Glutamatergic neuron (in vitro differentiated cells): ENCODE measurements at regions not wholly inside any gene's neighbourhood (a gene's known extent, or its start where the extent isn't known, plus 50 kb on each side); places are given as distances from the start of the nearest gene placed in this dataset.

ENCODE experiments used
- DNase-seq: peaks from one replicate; pipeline ENCODE4 v3.0.0; 2022
- H3K27ac Mint-ChIP-seq: one replicate; pipeline ENCODE4 v1.8.0; 2020; ENCODE audit warnings: mild to moderate bottlenecking, mixed read lengths, inconsistent platforms; ENCODE audit not compliant: unreplicated experiment
- H3K27me3 Mint-ChIP-seq: one replicate; pipeline ENCODE4 v1.8.0; 2020; ENCODE audit warnings: mild to moderate bottlenecking, moderate library complexity, mixed read lengths, inconsistent platforms; ENCODE audit not compliant: unreplicated experiment
- H3K36me3 Mint-ChIP-seq: one replicate; pipeline ENCODE4 v1.8.0; 2020; ENCODE audit warnings: mild to moderate bottlenecking, mixed read lengths, inconsistent platforms; ENCODE audit not compliant: unreplicated experiment
- H3K4me1 Mint-ChIP-seq: one replicate; pipeline ENCODE4 v1.8.0; 2020; ENCODE audit warnings: mild to moderate bottlenecking, low read depth, mixed read lengths, inconsistent platforms; ENCODE audit not compliant: unreplicated experiment
- H3K4me3 Mint-ChIP-seq: one replicate; pipeline ENCODE4 v1.8.0; 2020; ENCODE audit warnings: mild to moderate bottlenecking, mixed read lengths, inconsistent platforms; ENCODE audit not compliant: unreplicated experiment
- H3K9me3 Mint-ChIP-seq: one replicate; pipeline ENCODE4 v1.8.0; 2020; ENCODE audit warnings: mild to moderate bottlenecking, moderate library complexity, mixed read lengths, inconsistent platforms; ENCODE audit not compliant: unreplicated experiment
- TF ChIP-seq, protein P1 (sequence below): fragments of 200-600 bp; sonication (generic); IDR thresholded peaks from one replicate; pipeline ENCODE4 v1.5.0; 2021; ENCODE audit not compliant: partially characterized antibody, unreplicated experiment

DNA sequence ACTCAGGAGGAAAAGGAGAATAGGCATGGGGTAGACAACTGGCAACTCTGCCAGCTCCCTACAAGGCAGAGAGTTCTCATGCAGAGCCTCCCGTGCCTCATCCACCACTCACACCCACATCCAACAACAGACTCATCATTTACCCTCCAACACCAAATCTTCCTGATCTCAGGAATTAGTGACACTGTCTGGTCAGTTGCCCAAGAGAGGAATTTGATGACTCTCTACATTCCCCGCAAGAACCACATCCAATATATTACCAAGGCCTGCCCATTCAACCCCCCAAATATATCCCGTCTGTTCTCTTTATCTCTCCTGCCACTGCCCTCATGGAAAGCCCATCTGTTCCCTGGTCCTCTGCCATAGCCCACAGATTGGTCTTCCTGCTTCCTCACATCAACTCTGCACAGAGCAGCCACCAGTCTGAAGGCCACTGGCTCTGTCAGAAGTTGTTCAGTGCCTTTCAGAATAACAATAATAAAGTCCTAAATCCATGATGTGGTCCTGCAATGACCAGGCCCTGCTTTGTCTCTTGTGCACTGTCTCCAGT lies 57.5 kb upstream of the CD82 start:
- DNase-seq: no peak
- Mint-ChIP-seq H3K27ac (no peak overlapping the region), H3K4me3 (no peak overlapping the region), H3K4me1 (peaks cover 3% of the 10 kb centered on the region), H3K36me3 (peaks cover 5% of the 10 kb centered on the region), H3K27me3 (peaks cover 3% of the 10 kb centered on the region), H3K9me3 (peaks cover 1% of the 10 kb centered on the region)
- TF ChIP-seq, protein P1, sequence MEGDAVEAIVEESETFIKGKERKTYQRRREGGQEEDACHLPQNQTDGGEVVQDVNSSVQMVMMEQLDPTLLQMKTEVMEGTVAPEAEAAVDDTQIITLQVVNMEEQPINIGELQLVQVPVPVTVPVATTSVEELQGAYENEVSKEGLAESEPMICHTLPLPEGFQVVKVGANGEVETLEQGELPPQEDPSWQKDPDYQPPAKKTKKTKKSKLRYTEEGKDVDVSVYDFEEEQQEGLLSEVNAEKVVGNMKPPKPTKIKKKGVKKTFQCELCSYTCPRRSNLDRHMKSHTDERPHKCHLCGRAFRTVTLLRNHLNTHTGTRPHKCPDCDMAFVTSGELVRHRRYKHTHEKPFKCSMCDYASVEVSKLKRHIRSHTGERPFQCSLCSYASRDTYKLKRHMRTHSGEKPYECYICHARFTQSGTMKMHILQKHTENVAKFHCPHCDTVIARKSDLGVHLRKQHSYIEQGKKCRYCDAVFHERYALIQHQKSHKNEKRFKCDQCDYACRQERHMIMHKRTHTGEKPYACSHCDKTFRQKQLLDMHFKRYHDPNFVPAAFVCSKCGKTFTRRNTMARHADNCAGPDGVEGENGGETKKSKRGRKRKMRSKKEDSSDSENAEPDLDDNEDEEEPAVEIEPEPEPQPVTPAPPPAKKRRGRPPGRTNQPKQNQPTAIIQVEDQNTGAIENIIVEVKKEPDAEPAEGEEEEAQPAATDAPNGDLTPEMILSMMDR: no peak

DNA sequence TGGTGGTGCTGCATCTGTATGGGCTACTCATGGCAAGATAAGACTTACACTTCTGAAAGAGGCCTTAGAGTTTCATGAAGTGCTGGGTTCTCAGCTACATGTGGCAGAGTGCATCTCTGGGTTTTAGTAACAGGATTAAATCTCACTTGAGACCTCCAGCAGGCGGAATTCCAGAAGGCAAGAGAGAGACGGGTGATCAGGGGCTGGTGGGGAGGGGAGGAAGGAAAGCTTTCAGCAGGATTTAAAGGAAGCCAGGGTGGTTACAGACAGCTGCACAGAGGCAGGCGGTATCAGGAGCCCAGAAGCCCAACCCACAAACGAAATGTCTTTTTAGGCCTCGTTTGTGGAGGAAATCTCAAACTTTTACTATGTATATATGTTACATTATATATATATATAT lies 56.2 kb upstream of the CD82 start:
- peaks cover 1% of the 10 kb centered on the region for H3K9me3 Mint-ChIP-seq
- no peak overlapping the region for H3K4me3 Mint-ChIP-seq
- no peak overlapping the region for H3K27ac Mint-ChIP-seq
- no peak for DNase-seq
- TF ChIP-seq, protein P1: no peak
- H3K36me3 Mint-ChIP-seq: peaks cover 5% of the 10 kb centered on the region
- peaks cover 3% of the 10 kb centered on the region for H3K27me3 Mint-ChIP-seq
- H3K4me1 Mint-ChIP-seq: peaks cover 4% of the 10 kb centered on the region

DNA sequence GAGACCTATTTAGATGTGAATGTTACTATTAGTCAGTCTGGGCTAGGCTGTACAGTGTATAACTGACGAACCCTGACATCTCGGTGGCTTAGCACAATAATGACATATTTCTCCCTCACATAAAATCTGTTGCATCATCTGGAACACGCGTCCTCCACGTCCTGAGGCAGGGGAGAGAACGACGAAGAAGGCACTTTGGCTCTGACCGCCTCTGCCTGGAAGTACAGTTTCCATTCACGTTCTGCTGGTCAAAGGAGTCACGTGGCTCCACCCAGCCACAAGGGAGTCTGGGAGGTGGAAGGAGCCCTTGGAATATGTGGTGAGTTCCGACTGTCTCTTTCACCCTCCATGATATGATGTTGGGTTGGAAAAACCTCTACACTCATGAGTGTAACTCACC lies 55.1 kb upstream of the CD82 start:
- Mint-ChIP-seq H3K9me3 (peaks cover 1% of the 10 kb centered on the region), H3K4me1 (peaks cover 4% of the 10 kb centered on the region), H3K4me3 (no peak overlapping the region), H3K27ac (no peak overlapping the region), H3K27me3 (peaks cover 5% of the 10 kb centered on the region), H3K36me3 (peaks cover 5% of the 10 kb centered on the region)
- no peak for DNase-seq
- TF ChIP-seq, protein P1: no peak

DNA sequence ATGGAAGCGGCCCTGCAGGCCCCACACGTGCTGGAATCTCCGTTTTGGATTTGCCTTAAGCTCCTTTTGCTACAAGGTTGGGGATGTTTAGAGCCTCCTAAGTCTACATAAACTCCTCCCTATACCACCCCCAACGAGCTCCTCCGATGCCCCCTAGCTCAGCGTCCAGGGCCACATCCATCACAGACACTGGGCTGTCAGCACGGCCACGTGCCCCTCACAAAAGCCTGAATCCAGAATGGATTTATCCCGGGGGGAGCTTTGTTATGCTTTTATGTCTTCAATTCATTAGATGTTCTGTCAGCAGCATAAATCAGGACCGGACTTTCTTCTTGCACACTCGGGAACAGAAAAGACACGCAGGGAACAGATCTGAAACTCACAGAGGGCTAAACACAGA lies 52.6 kb upstream of the CD82 start:
- no peaks in the 10 kb centered on the region for H3K36me3 Mint-ChIP-seq
- TF ChIP-seq, protein P1: no peak
- no peak overlapping the region for H3K27ac Mint-ChIP-seq
- H3K27me3 Mint-ChIP-seq: peaks cover 5% of the 10 kb centered on the region
- no peak overlapping the region for H3K4me3 Mint-ChIP-seq
- no peaks in the 10 kb centered on the region for H3K9me3 Mint-ChIP-seq
- DNase-seq: no peak
- H3K4me1 Mint-ChIP-seq: peaks cover 4% of the 10 kb centered on the region

DNA sequence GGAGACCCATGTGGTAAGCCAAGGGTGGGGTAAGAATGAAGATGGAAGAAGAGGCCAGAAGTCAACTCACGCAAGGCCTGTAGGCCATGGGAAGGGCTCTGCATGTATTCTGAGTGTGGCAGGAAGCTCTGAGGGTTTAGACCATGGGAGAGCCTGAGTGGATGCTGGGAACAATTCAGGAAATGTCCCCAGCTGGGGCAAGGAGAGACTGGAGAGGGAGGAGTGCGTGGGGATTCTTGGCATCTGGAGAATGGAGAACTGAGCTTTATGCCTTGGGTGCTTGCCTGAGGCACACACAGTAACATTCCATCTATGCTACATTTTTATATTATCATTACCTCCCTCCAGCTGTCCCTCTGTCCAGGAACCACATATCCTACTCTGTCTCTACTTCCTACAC lies 50.4 kb upstream of the CD82 start:
- peaks cover 5% of the 10 kb centered on the region for H3K27me3 Mint-ChIP-seq
- no peak overlapping the region for H3K27ac Mint-ChIP-seq
- no peaks in the 10 kb centered on the region for H3K36me3 Mint-ChIP-seq
- H3K9me3 Mint-ChIP-seq: no peaks in the 10 kb centered on the region
- TF ChIP-seq, protein P1: no peak
- no peak for DNase-seq
- H3K4me1 Mint-ChIP-seq: peaks cover 4% of the 10 kb centered on the region
- no peak overlapping the region for H3K4me3 Mint-ChIP-seq
